ENCODE measurements at regions not wholly inside any gene's neighbourhood (a gene's known extent, or its start where the extent isn't known, plus 50 kb on each side); places are given as distances from the start of the nearest gene placed in this dataset.

DNA sequence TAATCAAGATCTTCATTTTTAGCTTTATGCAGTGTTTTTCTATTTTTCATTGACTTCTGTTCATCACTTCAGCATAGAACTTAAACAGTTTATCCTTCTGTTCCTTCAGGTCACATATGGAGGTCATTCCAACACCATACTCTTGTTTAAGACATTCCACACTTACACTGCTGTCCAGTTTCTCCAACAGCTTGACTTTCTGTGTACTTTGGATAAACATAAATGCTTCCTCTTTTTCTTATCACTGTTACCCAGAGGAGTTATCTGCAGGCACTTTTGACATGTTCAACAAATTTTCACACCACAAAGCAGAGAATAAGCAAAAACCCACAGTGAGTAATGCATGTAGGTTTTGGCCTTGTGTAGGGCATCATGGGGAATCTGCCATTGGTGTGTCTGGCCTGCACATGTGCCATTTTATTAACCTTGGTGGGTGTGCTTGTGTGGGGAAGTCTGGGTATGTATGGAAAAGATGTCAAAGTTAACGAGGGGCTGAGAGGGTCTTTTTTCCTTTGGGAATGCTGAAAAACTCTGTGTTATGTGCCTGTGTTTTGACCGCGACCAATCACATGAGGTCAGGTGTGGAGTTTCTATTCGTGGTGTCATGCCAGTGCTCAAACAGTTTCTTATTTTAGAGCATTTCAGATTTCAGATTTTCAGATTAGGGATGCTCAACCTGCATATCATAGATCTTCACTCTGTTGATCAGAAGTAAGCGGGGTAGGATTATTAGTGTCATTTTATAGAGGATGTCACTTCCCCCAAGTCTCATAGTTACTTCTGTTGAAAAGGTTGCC lies 53.9 kb upstream of the ACVR1 start:
- TF ChIP-seq, protein P1, sequence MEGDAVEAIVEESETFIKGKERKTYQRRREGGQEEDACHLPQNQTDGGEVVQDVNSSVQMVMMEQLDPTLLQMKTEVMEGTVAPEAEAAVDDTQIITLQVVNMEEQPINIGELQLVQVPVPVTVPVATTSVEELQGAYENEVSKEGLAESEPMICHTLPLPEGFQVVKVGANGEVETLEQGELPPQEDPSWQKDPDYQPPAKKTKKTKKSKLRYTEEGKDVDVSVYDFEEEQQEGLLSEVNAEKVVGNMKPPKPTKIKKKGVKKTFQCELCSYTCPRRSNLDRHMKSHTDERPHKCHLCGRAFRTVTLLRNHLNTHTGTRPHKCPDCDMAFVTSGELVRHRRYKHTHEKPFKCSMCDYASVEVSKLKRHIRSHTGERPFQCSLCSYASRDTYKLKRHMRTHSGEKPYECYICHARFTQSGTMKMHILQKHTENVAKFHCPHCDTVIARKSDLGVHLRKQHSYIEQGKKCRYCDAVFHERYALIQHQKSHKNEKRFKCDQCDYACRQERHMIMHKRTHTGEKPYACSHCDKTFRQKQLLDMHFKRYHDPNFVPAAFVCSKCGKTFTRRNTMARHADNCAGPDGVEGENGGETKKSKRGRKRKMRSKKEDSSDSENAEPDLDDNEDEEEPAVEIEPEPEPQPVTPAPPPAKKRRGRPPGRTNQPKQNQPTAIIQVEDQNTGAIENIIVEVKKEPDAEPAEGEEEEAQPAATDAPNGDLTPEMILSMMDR (IDR thresholded peaks at IDR 0.05; ENCODE audit: low read depth, low read length), result no peak
- no peak overlapping the region for H3K4me3 ChIP-seq (ENCODE audit: low read depth, low read length)

DNA sequence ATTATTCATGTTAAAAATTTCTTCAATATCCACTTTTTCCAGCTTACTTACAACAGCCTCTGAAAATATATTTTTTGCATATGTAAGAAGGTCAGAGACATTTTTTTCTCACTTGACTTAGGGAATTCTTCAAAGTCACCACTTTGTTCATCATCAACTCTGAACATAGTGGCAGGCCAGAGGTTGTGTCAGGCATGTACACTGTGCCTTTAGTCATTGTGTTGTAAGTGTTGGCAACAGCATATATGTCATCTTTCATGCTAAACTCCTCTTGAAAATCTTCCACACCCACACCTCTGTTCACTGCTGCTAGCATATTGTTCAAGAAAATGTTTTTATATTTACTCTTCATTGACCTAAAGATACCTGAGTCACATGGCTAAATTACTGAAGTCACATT lies 52.2 kb upstream of the ACVR1 start:
- no peak overlapping the region for H3K4me3 ChIP-seq (ENCODE audit: low read depth, low read length)
- TF ChIP-seq, protein P1 (IDR thresholded peaks at IDR 0.05; ENCODE audit: low read depth, low read length), result no peak

DNA sequence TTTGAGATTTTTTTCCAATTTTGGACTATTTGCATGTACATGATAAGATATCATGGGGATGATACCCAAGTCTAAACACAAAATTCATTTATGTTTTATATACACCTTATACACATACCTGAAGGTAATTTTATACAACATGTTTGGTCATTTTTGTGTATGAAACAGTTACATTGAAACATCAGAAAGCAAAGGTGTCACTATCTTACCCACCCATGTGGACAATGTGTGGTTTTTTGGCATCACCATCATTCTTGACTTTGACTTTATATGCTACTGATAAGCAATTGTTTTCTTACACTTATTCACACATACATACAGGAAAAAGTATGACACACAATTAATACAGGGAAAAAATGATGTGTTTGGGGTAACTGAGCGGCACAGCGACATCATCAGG lies 51.0 kb upstream of the ACVR1 start:
- H3K4me3 ChIP-seq (ENCODE audit: low read depth, low read length), result no peak overlapping the region
- TF ChIP-seq, protein P1 (IDR thresholded peaks at IDR 0.05; ENCODE audit: low read depth, low read length), result no peak

Measured in WI38 (cell line).